Panc1 (cell line): ENCODE measurements at regions not wholly inside any gene's neighbourhood (a gene's known extent, or its start where the extent isn't known, plus 50 kb on each side); places are given as distances from the start of the nearest gene placed in this dataset.

ENCODE experiments used
- ATAC-seq: fragments of 200-7000 bp; cut with Tn5 transposase; 2 replicates; pipeline ENCODE4 v1.9.1; 2020; ENCODE audit warnings: mild to moderate bottlenecking, moderate library complexity
- BruUV-seq: library from RNA; stranded (reverse); fragments of 400-500 nt; replicated peaks from 2 replicates; lab custom pipeline; 2021; lab: Mats Ljungman, UMichigan
- CTCF ChIA-PET: fragments of 300-600 bp; sonication (Branson Sonifier 250); formaldehyde crosslinking; loops from one replicate; lab custom pipeline; 2022; ENCODE audit warnings: antibody characterized with exemption; lab: Charles Lee
- POLR2A ChIA-PET: fragments of 300-600 bp; sonication (Branson Sonifier 250); formaldehyde crosslinking; loops from one replicate; lab custom pipeline; 2022; ENCODE audit warnings: antibody characterized with exemption; lab: Charles Lee
- DNase-seq: peaks from one replicate; pipeline ENCODE4 v3.0.0-alpha.2; 2010; ENCODE audit warnings: low read depth, low spot score
- H3K27ac ChIP-seq: 2 replicates; pipeline ENCODE4 v1.5.1; 2011; ENCODE audit warnings: mild to moderate bottlenecking, low read length, inconsistent platforms
- H3K27me3 ChIP-seq: fragments of 200-500 bp; sonication (Bioruptor generic); 2 replicates; pipeline ENCODE4 v1.6.0; 2014; ENCODE audit warnings: low read length, inconsistent platforms; ENCODE audit not compliant: control insufficient read depth, insufficient read depth
- H3K36me3 ChIP-seq: fragments of 200-500 bp; sonication (Bioruptor generic); 2 replicates; pipeline ENCODE4 v1.5.1; 2014; ENCODE audit warnings: inconsistent platforms, mild to moderate bottlenecking, low read length, moderate library complexity; ENCODE audit not compliant: control insufficient read depth, insufficient read depth
- H3K4me1 ChIP-seq: 2 replicates; pipeline ENCODE4 v1.5.1; 2011; ENCODE audit warnings: inconsistent platforms, mild to moderate bottlenecking, low read length, moderate library complexity; ENCODE audit not compliant: control insufficient read depth, insufficient read depth
- H3K4me3 ChIP-seq, 2 experiments: 2 replicates each; pipeline ENCODE4 v1.5.1; 2011 to 2012; ENCODE audit warnings: low read depth in 2 of 2, low read length in 2 of 2, mild to moderate bottlenecking in 2 of 2, inconsistent platforms in 1 of 2, moderate library complexity in 1 of 2
- H3K9me3 ChIP-seq: fragments of 200-500 bp; sonication (Bioruptor generic); 2 replicates; pipeline ENCODE4 v1.5.1; 2014; ENCODE audit warnings: low read depth, mild to moderate bottlenecking, inconsistent platforms, low read length, moderate library complexity; ENCODE audit not compliant: control insufficient read depth, insufficient read depth
- CTCF ChIP-seq: fragments of 450-650 bp; IDR thresholded peaks from 2 replicates; pipeline ENCODE4 v1.5.1; 2017; ENCODE audit warnings: mild to moderate bottlenecking
- POLR2AphosphoS5 ChIP-seq: IDR thresholded peaks from 2 replicates; pipeline ENCODE4 v1.6.1; 2012; ENCODE audit warnings: mild to moderate bottlenecking, low read depth, low read length, moderate library complexity
- REST ChIP-seq, 2 experiments: IDR thresholded peaks; 2 replicates each; pipeline ENCODE4 v1.6.1; 2011 to 2012; ENCODE audit warnings: low read depth in 2 of 2, control low read depth in 1 of 2, low read length in 1 of 2, mild to moderate bottlenecking in 1 of 2, moderate library complexity in 1 of 2; ENCODE audit not compliant: insufficient read depth in 1 of 2
- SIN3A ChIP-seq: IDR thresholded peaks from 2 replicates; pipeline ENCODE4 v1.6.1; 2012; ENCODE audit warnings: low read depth, mild to moderate bottlenecking, low read length, moderate library complexity, borderline replicate concordance; ENCODE audit not compliant: insufficient read depth
- TCF7L2 ChIP-seq: IDR thresholded peaks from 2 replicates; pipeline ENCODE4 v1.6.1; 2011; ENCODE audit warnings: mild to moderate bottlenecking, low read depth, low read length, inconsistent platforms
- in situ Hi-C: cut with HindIII; loops from 2 replicates; pipeline ENCODE4 v1.10.0; 2016; ENCODE audit warnings: low sequenced_read_pairs, low pct_unique_long_range_greater_than_20kb
- intact Hi-C: fragments of 100-400 bp; cut with micrococcal nuclease; formaldehyde crosslinking; loops from one replicate; pipeline ENCODE4 v1.10.0; 2022; ENCODE audit not compliant: unreplicated experiment

GRCh38 chr6:140758169-140758877, 1374.4 kb upstream of the GJE1 start:
- H3K27ac ChIP-seq: no peak overlapping the region
- BruUV-seq: no TSS peak
- in situ Hi-C loops: loop anchor here (10.0 kb wide), 1 partner anchor 76 kb away; no protein-coding TSS in a partner anchor
- no peaks in the 10 kb centered on the region for H3K36me3 ChIP-seq
- H3K27me3 ChIP-seq: no peaks in the 10 kb centered on the region
- no peaks in the 10 kb centered on the region for H3K4me1 ChIP-seq
- POLR2A ChIA-PET: no interaction called here
- no peaks in the 10 kb centered on the region for H3K9me3 ChIP-seq
- CTCF ChIA-PET: no interaction called here
- no peak overlapping the region for H3K4me3 ChIP-seq
- TF ChIP-seq REST (IDR thresholded peaks at IDR 0.05; ENCODE audit: insufficient read depth in 1 of 2, low read depth in 2 of 2, low read length in 1 of 2) (no peak), TCF7L2 (no peak), CTCF (no peak), POLR2AphosphoS5 (no peak), SIN3A (no peak)
- ATAC-seq (no peak), DNase-seq (no peak)
- intact Hi-C loops: no loop called here

GRCh38 chr6:140752234-140752633, 1377.8 kb upstream of the CITED2 start:
- in situ Hi-C loops: loop anchor here (10.0 kb wide), 1 partner anchor 83 kb away; no protein-coding TSS in a partner anchor

More at GRCh38 chr6:140752234-140752633, 1377.8 kb upstream of the CITED2 start:
- Histone ChIP-seq H3K4me3 (no peak overlapping the region), H3K27me3 (no peaks in the 10 kb centered on the region), H3K27ac (no peak overlapping the region), H3K36me3 (no peaks in the 10 kb centered on the region), H3K4me1 (no peaks in the 10 kb centered on the region), H3K9me3 (no peaks in the 10 kb centered on the region)
- intact Hi-C loops: no loop called here
- ATAC-seq (no peak), DNase-seq (no peak)
- BruUV-seq: no TSS peak
- CTCF ChIA-PET: no interaction called here
- POLR2A ChIA-PET: no interaction called here
- TF ChIP-seq POLR2AphosphoS5 (no peak), TCF7L2 (no peak), SIN3A (no peak), CTCF (no peak), REST (IDR thresholded peaks at IDR 0.05; ENCODE audit: insufficient read depth in 1 of 2, low read depth in 2 of 2, low read length in 1 of 2) (no peak)
